BE2C (cell line): ENCODE measurements at regions not wholly inside any gene's neighbourhood (a gene's known extent, or its start where the extent isn't known, plus 50 kb on each side); places are given as distances from the start of the nearest gene placed in this dataset.

ENCODE experiments used
- DNase-seq: peaks from one replicate; pipeline ENCODE4 v3.0.0-alpha.2; 2020
- H3K27me3 ChIP-seq: fragments of 250-450 bp; sonication (Bioruptor Pico); 2 replicates; pipeline ENCODE4 v1.5.1; 2020; ENCODE audit warnings: mild to moderate bottlenecking
- H3K36me3 ChIP-seq: fragments of 250-450 bp; sonication (Bioruptor Pico); 2 replicates; pipeline ENCODE4 v1.5.1; 2020; ENCODE audit warnings: mild to moderate bottlenecking
- H3K4me1 ChIP-seq: fragments of 250-450 bp; sonication (Bioruptor Pico); 2 replicates; pipeline ENCODE4 v1.5.1; 2020
- H3K4me3 ChIP-seq: 2 replicates; pipeline ENCODE4 v1.5.1; 2011; ENCODE audit warnings: low read depth, low read length
- H3K9me3 ChIP-seq: fragments of 250-450 bp; sonication (Bioruptor Pico); 2 replicates; pipeline ENCODE4 v1.5.1; 2020
- TF ChIP-seq, protein P1 (sequence below): IDR thresholded peaks from 2 replicates; pipeline ENCODE4 v1.5.1; 2012; ENCODE audit warnings: mild to moderate bottlenecking, low read depth, low read length

DNA sequence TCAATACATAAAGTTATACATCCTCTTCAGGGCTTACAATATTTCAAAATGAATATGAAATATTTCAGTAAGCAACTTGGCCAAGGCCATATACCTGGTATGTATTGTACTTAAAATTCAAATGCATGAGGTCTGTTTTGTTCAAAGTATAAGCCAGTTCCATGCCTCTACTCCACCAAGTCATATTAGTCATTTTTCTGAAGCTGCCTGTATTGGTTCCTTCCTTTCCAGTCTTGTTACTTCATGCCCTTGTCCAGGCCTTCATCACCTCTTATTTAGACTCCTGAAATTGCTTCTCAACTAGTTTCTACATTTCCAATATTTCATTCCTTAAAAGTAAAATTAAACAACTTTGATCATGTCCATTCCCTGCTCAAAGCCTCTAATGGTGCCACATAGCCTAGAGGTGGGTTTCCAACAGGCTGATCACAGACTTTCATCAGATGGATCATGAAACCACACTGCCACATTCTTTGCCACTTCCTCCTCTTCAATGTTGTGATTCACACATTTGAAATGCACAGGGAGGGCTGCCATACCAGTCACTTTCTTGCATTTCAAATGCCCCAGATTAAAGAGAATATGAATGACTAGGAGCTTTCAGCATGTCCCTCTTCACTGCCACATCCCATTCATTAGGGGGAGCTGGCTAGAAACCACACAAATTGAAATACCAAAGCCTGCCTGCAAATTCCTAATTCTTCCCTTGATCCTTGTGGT lies 424.1 kb upstream of the DACH1 start:
- Histone ChIP-seq H3K9me3 (no peaks in the 10 kb centered on the region), H3K27me3 (no peaks in the 10 kb centered on the region), H3K36me3 (no peaks in the 10 kb centered on the region), H3K4me3 (no peak overlapping the region), H3K4me1 (no peaks in the 10 kb centered on the region)
- DNase-seq = no peak
- TF ChIP-seq, protein P1, sequence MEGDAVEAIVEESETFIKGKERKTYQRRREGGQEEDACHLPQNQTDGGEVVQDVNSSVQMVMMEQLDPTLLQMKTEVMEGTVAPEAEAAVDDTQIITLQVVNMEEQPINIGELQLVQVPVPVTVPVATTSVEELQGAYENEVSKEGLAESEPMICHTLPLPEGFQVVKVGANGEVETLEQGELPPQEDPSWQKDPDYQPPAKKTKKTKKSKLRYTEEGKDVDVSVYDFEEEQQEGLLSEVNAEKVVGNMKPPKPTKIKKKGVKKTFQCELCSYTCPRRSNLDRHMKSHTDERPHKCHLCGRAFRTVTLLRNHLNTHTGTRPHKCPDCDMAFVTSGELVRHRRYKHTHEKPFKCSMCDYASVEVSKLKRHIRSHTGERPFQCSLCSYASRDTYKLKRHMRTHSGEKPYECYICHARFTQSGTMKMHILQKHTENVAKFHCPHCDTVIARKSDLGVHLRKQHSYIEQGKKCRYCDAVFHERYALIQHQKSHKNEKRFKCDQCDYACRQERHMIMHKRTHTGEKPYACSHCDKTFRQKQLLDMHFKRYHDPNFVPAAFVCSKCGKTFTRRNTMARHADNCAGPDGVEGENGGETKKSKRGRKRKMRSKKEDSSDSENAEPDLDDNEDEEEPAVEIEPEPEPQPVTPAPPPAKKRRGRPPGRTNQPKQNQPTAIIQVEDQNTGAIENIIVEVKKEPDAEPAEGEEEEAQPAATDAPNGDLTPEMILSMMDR = no peak

DNA sequence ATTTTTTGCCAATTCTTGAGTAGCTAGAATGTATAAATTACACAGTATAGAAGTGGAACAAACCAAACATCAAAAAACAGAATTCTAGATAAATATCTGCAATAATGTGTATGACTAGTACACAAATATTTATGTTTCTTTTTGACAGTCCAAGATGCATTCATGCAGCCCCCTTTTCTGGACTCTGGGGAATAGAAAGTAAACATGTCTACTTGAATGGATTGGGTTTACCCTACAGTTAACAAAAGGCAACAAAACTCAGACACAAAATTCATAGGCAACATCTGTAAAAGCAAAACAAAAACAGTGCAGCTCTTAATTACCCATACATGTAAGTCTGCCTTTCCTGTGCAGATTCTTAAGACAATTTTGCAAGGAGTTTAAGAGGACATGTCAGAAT lies 419.4 kb upstream of the DACH1 start:
- no peaks in the 10 kb centered on the region for H3K9me3 ChIP-seq
- H3K36me3 ChIP-seq = no peaks in the 10 kb centered on the region
- TF ChIP-seq, protein P1 = no peak
- no peaks in the 10 kb centered on the region for H3K27me3 ChIP-seq
- DNase-seq = no peak
- H3K4me3 ChIP-seq = no peak overlapping the region
- no peaks in the 10 kb centered on the region for H3K4me1 ChIP-seq

DNA sequence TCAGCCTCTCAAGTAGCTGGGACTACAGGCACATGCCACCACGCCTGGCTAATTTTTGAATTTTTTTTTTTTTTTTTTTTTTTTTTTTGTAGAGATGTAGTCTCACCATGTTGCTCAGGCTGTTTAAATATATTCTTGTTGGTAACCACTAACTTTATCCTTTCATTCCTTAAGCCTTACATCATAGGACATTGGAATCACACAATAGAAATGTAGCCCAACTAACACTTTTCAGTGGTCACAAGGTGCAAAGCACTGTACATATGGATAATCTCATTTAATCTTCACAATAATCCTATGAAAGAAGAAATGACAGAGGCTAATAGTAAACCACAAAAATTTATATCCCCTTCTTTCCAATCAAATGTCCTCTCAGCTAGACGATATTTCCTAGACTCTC lies 417.8 kb upstream of the DACH1 start:
- H3K9me3 ChIP-seq = no peaks in the 10 kb centered on the region
- no peak for DNase-seq
- H3K36me3 ChIP-seq = no peaks in the 10 kb centered on the region
- H3K4me3 ChIP-seq = no peak overlapping the region
- TF ChIP-seq, protein P1 = no peak
- H3K27me3 ChIP-seq = no peaks in the 10 kb centered on the region
- H3K4me1 ChIP-seq = no peaks in the 10 kb centered on the region

DNA sequence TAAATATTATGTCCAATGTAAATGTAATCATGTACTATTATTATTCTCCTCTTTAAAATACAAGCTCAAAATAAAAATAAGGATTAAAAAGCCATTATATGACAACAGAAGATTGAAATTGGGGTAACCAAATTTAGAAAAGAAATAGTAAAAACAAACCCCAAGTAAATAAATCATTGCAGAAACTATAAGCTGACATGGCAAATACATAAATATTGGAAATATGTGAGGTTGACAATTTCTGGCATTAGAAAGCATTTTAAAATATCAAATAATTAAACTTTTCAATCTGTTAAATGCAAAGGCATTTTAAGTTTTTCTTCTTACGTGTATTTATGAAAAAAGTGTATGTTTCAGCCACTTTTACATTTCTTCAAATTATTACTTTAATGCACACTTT lies 394.7 kb upstream of the DACH1 start:
- H3K9me3 ChIP-seq = no peaks in the 10 kb centered on the region
- no peaks in the 10 kb centered on the region for H3K27me3 ChIP-seq
- H3K4me1 ChIP-seq = no peaks in the 10 kb centered on the region
- TF ChIP-seq, protein P1 = no peak
- no peak for DNase-seq
- no peaks in the 10 kb centered on the region for H3K36me3 ChIP-seq
- no peak overlapping the region for H3K4me3 ChIP-seq

DNA sequence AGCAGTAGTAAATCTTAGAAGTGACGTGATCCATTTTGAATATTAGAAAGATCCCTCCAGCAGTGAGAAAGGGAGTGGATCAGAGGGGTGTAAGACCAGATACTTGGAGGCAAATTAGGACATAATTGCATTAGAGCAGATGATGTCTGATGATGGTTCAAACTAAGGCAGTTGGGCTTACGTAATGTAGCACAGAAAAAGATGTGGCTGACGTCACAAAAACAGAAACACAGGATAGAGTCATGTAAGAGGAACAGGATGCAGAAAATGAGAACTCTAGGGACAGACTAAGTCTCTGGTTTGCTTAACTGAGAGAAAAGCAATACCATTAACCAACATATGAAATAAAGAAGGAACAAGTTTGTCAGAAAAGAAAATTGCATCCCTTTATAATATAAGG lies 392.5 kb upstream of the DACH1 start:
- H3K4me1 ChIP-seq = no peaks in the 10 kb centered on the region; the same call in 1 of the 2 replicates
- TF ChIP-seq, protein P1 = no peak
- no peaks in the 10 kb centered on the region for H3K27me3 ChIP-seq
- no peak overlapping the region for H3K4me3 ChIP-seq
- no peaks in the 10 kb centered on the region for H3K9me3 ChIP-seq
- no peaks in the 10 kb centered on the region for H3K36me3 ChIP-seq
- no peak for DNase-seq

DNA sequence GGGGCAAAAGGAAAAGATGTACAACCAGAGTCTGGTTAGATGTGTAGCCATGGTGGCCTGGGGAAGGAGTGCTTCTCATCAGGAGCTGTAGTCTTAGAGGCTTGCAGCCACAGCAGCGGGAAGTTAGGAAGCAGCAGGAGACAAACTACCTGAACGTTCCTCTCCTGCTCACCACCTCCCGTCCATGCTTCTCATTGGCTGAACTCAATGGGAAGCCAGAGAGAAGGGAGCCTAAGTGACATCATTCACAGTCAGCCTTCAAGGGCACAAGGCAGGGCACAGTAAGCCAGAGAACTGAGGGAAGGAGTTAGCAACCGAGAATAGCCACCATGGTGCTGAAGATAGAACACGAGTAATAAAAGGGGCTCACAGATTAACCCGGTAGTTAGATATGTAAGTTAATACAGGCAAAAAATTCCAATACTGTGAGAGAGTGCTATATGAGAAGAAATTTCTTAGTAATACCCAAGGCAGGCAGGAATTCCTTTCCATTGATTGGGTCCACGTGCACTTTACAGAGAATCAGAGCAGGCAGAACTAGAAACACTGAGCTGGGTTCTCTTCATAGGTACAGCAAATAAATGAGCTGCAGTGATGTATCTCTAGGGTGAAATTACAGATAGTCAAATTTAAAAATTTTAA lies 391.5 kb upstream of the DACH1 start:
- Histone ChIP-seq H3K27me3 (no peaks in the 10 kb centered on the region), H3K4me1 (no peaks in the 10 kb centered on the region; the same call in 1 of the 2 replicates), H3K4me3 (no peak overlapping the region), H3K9me3 (no peaks in the 10 kb centered on the region), H3K36me3 (no peaks in the 10 kb centered on the region)
- TF ChIP-seq, protein P1 = no peak
- DNase-seq = no peak
